AG09319 (cell line): ENCODE measurements at regions not wholly inside any gene's neighbourhood (a gene's known extent, or its start where the extent isn't known, plus 50 kb on each side); places are given as distances from the start of the nearest gene placed in this dataset.

ENCODE experiments used
- DNase-seq: peaks from one replicate; pipeline ENCODE4 v3.0.0-alpha.2; 2010; ENCODE audit warnings: low read depth; ENCODE audit errors: extremely low read depth
- CTCF ChIP-seq: IDR thresholded peaks from 2 replicates; pipeline ENCODE4 v1.5.1; 2011; ENCODE audit warnings: low read depth, mild to moderate bottlenecking, inconsistent platforms, low read length, moderate library complexity

GRCh38 chr6:23910420-23910819 lies 215.6 kb upstream of the NRSN1 start:
- no peak for TF ChIP-seq CTCF
- no peak for DNase-seq

- TF ChIP-seq CTCF: no peak
- no peak for DNase-seq
Measured at GRCh38 chr6:23927935-23928334, 198.1 kb upstream of the NRSN1 start.

GRCh38 chr6:23929201-23929600 lies 196.8 kb upstream of the NRSN1 start:
- no peak for TF ChIP-seq CTCF
- DNase-seq: no peak

- no peak for TF ChIP-seq CTCF
- DNase-seq: no peak
Measured at GRCh38 chr6:23940466-23940865, 185.5 kb upstream of the NRSN1 start.

- TF ChIP-seq CTCF: no peak
- no peak for DNase-seq
Measured at GRCh38 chr6:23951691-23952090, 174.3 kb upstream of the NRSN1 start.

GRCh38 chr6:23952245-23952644 lies 173.8 kb upstream of the NRSN1 start:
- TF ChIP-seq CTCF: no peak
- DNase-seq: no peak

- DNase-seq: no peak
Measured at GRCh38 chr6:23953976-23954375, 172.0 kb upstream of the NRSN1 start.

More at GRCh38 chr6:23953976-23954375, 172.0 kb upstream of the NRSN1 start:
- no peak for TF ChIP-seq CTCF
